ENCODE measurements at regions not wholly inside any gene's neighbourhood (a gene's known extent, or its start where the extent isn't known, plus 50 kb on each side); places are given as distances from the start of the nearest gene placed in this dataset.
A peak's percentile ranks its signal among the peaks of the same experiment; 100 is the strongest.

- DNase-seq = no peak
Measured at GRCh38 chr4:184575306-184575705, 73.9 kb downstream of the CASP3 start.

- no peak for DNase-seq
Measured at GRCh38 chr4:184574861-184575260, 74.4 kb downstream of the CASP3 start.

DNA sequence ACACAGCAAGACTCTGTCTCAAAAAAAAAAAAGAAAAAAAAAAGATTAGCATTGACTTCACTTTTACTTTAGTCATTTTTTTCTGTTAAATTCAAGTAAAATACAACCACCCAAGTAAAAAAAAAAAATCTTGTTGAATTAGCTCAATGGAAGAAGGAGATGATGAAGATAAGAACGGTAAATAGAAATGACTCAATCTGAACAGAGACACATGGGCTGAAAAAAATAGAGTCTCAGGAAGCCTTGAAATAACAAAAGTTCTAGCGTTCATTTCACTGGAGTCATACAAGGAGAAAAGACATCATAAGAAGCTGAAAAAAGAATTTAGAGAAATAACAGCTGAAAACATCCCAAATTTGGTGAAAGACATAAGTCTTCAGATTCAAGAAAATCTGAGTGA, 75.5 kb downstream of the CASP3 start:
- DNase-seq = no peak

- peak; percentile 45 for DNase-seq
Measured at GRCh38 chr4:184568770-184569169, 80.5 kb downstream of the CASP3 start.

DNA sequence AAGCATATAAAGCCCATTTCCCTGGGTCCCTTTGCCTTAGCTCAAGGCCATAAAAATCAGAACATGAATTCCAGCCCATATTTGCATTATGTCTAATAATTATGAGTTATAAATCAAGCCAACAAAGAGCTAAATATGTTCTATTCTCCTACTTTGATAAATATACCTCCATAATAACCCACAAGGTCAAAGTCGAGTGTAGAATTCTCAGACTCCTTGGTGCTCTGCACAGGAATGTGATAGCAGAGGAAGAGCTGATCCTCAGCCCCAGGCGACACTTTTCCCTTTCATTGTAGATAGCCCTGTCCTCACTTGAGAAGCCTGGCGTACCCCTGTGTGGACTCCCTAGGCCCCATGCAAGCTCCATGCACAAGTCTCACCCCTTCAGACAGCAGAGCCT, 85.6 kb downstream of the CASP3 start:
- DNase-seq = no peak

DNA sequence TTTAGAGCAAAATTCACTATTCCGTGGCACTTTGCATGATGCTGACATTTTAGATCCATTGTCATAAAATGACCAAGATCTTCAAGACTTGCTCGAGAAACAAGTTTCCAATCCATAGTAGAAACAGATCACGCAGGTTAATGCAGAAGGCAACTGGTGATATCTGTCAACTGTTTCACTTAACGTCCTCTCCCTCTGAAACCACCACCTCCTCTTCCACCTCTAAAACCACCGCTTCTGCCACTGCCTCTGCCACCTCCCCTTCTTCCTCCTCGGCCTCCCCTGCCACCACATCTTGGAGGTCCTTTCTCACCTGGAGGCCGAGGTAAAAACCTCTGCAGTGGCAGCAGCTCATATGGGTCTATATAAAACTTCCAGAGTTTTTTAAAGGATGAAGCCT, 84.6 kb upstream of the IRF2 start:
- DNase-seq = no peak

- no peak for DNase-seq
Measured at GRCh38 chr4:184553891-184554290, 79.5 kb upstream of the IRF2 start.

GRCh38 chr4:184550476-184550875, 76.1 kb upstream of the IRF2 start:
- no peak for DNase-seq

DNA sequence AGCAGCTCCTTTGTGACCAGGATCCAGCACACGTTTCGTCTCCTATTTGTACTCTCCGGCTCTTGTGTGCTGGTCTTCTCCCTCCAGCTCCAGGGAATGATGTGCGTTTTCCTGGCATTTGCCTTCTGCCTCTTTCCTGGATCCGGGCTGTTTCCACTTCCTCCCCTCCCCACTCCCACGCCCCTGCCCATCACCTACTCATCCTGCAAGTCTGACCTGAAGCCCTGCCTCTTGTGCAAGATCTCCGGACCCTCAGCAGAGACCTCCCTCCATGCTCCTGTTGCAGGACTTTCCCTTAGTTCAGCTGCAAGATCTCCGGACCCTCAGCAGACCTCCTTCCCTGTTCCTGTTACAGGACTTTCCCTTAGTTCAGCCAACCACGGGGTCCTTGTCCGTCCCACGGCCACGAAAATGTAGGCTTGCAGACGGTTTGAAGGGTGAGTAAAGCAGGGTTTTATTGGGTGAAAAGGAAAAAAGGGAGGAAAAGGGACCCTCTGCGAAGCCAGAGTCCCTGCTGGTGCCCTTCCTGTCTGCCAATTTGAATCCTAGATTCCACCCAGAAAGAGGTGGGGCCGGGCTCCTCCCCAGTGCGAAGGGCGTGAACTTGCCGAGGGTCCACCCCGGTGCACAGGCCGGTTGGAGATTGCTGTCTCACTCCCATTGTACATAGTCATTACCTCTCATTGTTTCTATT, 74.4 kb upstream of the IRF2 start:
- DNase-seq = no peak

- DNase-seq = no peak
Measured at GRCh38 chr4:184548316-184548647, 73.9 kb upstream of the IRF2 start.

DNA sequence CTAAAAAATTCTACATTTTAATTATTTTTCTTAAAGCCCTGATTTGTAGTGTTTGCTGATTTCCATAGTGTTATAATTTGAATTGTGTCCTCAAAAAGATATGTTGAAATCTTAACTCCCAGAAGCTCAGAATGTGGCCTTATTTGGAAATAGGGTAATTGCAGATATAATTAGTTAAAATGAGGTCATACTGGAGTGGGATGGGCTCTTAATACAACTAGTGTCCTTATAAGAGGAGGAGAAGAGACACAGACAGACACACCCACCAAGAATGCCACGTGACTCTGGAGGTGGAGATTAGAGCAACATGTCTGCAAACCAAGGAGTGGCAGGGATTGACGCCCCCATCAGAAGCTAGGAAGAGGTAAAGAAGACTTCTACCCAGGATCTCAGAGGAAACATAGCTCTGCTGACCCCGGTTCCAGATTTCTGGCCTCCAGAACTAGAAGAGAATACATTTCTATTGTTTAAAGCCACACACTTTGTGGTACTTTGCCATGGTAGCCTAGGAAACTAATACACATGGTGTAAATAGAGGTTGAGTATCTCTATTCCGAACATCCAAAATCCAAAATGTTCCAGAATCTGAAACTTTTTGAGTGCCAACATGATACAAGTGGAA, 70.5 kb upstream of the IRF2 start:
- peak; percentile 50 for DNase-seq

GRCh38 chr4:184541907-184542306, 67.6 kb upstream of the IRF2 start:
- no peak for DNase-seq

- DNase-seq = no peak
Measured at GRCh38 chr4:184540307-184540706, 66.0 kb upstream of the IRF2 start.

GRCh38 chr4:184538023-184538599, 63.8 kb upstream of the IRF2 start:
- DNase-seq = peak; percentile 91

DNA sequence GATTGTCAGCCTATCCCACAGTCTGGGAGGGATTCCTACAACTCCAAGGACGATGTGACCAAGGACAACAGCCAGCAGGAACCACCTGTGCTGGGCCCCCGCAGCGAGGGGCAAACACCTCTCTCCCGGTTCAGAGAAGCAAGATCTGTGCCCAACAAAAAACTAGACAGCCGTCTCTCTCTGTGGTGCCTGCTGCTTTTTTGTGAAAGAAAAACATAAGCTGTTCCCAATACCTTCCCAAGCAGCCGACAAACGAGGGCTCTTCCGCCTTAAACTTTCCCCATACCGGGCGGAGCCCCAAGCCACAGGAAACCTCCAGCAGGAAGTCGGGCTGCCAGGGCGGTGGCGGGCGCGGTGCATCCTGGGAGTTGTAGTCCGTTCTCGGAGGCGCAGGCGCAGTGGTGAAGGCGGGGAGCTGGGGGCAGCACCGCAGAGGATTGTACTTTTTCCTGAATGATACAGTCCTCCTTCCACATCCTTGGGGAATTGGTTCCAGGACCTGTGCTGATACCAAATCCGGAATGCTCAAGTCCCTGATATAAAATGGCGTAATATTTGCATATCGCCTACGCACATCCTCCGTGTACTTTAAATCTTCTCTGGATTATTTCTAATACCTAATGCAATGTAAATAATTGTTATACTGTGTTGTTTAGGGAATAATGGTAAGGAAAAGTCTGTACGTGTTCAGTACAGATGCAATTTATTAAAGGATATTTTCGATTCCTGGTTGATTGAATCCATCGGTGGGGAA, 63.1 kb upstream of the IRF2 start:
- DNase-seq = peak; percentile 95

GRCh38 chr4:184536881-184537248, 62.5 kb upstream of the IRF2 start:
- DNase-seq = no peak

DNA sequence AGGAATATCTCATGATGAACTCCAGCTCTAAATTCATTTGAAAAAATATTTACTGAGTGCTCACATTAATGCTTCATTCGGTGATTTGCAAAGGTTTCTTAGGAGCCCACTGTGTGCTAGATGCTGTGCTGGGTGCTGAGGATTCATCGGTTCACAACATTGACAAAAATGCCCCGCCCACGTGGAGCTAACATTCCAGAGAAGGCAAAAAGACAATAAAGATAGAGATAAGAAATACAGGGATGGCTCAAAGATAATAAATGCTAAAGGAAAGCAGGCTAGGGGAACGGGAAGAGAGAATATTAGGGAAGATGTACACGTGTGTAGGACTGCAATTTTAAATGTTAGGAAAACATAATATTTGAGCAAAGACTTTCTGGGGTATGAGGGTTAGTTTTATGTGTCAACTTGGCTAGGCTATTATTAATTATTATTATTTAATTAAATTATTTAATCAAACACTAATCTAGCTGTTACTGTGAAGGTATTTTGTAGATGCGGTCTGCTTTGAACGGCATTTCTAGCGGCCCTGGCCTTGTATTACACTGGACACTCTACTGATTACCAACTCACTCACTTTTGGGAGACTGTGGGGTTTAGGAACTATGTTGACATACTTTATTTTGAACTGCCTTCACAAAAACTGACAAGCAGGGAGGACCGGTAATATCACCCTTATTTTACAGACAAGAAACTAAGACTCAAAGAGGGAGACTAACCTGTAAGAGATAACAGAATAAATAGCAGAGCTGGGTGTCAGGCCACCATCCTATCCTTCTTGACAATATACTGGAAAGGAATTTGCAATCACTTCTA, 61.9 kb upstream of the IRF2 start:
- no peak for DNase-seq

DNA sequence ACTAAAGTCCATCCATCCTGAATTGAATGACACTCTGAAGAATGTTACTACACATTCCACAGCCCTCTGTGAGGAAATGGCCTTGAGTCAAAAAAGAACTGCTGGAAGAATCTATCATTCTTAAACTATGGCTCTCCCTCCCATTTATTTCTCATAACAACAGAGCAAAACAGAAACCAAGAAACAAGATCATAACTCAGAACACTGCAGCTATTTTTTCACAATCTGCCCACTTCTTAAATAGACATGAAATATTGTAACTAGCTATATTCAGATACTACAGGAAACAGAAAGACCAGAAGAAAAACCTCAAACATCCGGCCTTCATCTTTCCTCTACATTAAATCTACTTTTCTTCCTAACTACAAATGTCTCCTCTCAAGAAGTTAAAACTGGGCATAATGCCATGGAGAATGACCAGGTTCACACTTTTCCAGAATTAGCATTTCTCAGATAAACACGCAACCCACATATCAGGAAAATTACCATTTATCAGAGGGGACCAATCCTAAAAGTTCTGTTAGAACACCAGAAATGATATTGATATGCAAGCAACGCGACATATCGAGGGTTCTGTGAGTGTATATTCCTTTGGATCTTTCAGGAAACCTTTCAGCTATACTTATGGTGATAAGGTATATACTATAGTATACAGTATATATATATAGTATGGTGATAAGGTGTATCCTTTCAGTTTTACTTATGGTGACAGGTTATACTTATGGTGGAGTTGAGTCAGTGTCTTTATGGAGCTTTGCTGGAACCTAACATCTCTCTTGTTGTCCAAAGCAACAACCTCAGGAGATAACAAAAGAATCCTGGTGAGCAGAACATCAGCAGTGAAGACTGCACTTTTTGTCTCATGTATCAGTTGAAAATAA, 60.4 kb upstream of the IRF2 start:
- DNase-seq = peak; percentile 89

DNA sequence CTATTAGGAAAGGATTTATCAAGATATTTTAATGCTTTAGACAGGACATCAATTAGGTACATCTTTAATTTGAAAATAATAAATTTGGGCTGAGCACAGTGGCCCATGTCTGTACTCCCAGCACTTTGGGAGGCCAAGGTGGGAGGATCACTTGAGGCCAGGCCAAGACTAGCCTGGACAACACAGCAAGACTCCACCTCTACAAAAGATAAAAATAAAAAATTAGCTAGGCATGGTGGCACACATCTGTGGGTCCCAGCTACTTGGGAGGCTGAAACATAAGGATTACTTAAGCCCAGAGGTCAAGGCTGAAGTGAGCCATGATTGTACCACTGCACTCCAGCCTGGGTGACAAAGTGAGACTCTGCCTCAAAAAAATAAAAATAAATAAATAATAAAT, 59.6 kb upstream of the IRF2 start:
- no peak for DNase-seq

- no peak for DNase-seq
Measured at GRCh38 chr4:184531008-184531407, 56.7 kb upstream of the IRF2 start.

GRCh38 chr4:184529283-184529682, 54.9 kb upstream of the IRF2 start:
- peak; percentile 17 for DNase-seq

DNA sequence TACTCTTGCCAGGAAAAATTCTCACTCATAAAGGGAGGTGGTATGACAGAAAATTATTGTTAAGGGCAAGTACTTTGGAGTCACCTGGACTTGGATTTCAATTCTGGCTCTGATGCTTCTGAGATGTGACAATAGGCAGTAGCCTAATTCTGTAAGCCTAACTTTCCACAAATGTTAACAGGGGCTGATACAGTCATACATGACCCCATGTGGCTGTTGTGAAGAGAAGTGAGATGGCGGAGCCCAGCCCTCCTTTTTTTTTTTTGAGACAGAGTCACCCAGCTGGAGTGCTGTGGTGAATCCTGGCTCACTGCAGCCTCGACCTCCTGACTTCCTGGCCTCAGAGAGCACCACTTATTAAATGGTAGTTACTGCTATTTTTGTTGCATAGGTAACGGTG, 54.4 kb upstream of the IRF2 start:
- DNase-seq = no peak

Measured in MV-4-11 (cell line).